ENCODE measurements at regions not wholly inside any gene's neighbourhood (a gene's known extent, or its start where the extent isn't known, plus 50 kb on each side); places are given as distances from the start of the nearest gene placed in this dataset.

GRCh38 chr2:239657236-239657635 is 256.4 kb upstream of the HDAC4 start:
- no peak overlapping the region for H2AFZ ChIP-seq (ENCODE audit: low read length)
- H3K27ac ChIP-seq (ENCODE audit: insufficient read depth, low read length), result no peak overlapping the region
- no peak for TF ChIP-seq CTCF (conservative IDR thresholded peaks at IDR 0.05 in 1 of 2, IDR thresholded peaks at IDR 0.05 in 1 of 2; ENCODE audit: low read depth in 1 of 2, low read length in 2 of 2)
- no peak for TF ChIP-seq EZH2 (IDR thresholded peaks at IDR 0.05; ENCODE audit: low read length, missing control alignments)
- no peak overlapping the region for H3K4me2 ChIP-seq (ENCODE audit: extremely low read depth, insufficient read depth, low read length)
- H3K79me2 ChIP-seq (ENCODE audit: control insufficient read depth, insufficient read depth, low read length), result no peaks in the 10 kb centered on the region
- H4K20me1 ChIP-seq (ENCODE audit: control insufficient read depth, extremely low read depth, insufficient read depth, low read length), result no peaks in the 10 kb centered on the region
- H3K9me3 ChIP-seq (ENCODE audit: control insufficient read depth, insufficient read depth, low read depth, low read length), result no peaks in the 10 kb centered on the region
- no peak overlapping the region for H3K4me3 ChIP-seq (replicated peaks in 1 of 4; ENCODE audit: control extremely low read depth in 1 of 4, insufficient read depth in 1 of 4, low read depth in 3 of 4, low read length in 4 of 4)
- H3K27me3 ChIP-seq (ENCODE audit: control insufficient read depth, insufficient read depth, low read length), result no peaks in the 10 kb centered on the region
- no peaks in the 10 kb centered on the region for H3K4me1 ChIP-seq (ENCODE audit: control insufficient read depth, extremely low read depth, insufficient read depth, low read length)
- no peak overlapping the region for H3K9ac ChIP-seq (ENCODE audit: insufficient read depth, low read length)
- no peaks in the 10 kb centered on the region for H3K36me3 ChIP-seq (ENCODE audit: control insufficient read depth, insufficient read depth, low read length)
- no peak for DNase-seq (ENCODE audit: low read depth in 2 of 2)

- DNase-seq (ENCODE audit: low read depth in 2 of 2), result no peak
- Histone ChIP-seq H3K9ac (ENCODE audit: insufficient read depth, low read length) (no peak overlapping the region), H2AFZ (ENCODE audit: low read length) (no peak overlapping the region), H3K27me3 (ENCODE audit: control insufficient read depth, insufficient read depth, low read length) (no peaks in the 10 kb centered on the region), H3K4me2 (ENCODE audit: extremely low read depth, insufficient read depth, low read length) (no peak overlapping the region), H3K36me3 (ENCODE audit: control insufficient read depth, insufficient read depth, low read length) (no peaks in the 10 kb centered on the region), H3K27ac (ENCODE audit: insufficient read depth, low read length) (no peak overlapping the region), H3K4me3 (replicated peaks in 1 of 4; ENCODE audit: control extremely low read depth in 1 of 4, insufficient read depth in 1 of 4, low read depth in 3 of 4, low read length in 4 of 4) (no peak overlapping the region), H4K20me1 (ENCODE audit: control insufficient read depth, extremely low read depth, insufficient read depth, low read length) (no peaks in the 10 kb centered on the region), H3K79me2 (ENCODE audit: control insufficient read depth, insufficient read depth, low read length) (no peaks in the 10 kb centered on the region), H3K4me1 (ENCODE audit: control insufficient read depth, extremely low read depth, insufficient read depth, low read length) (no peaks in the 10 kb centered on the region), H3K9me3 (ENCODE audit: control insufficient read depth, insufficient read depth, low read depth, low read length) (no peaks in the 10 kb centered on the region)
- no peak for TF ChIP-seq EZH2 (IDR thresholded peaks at IDR 0.05; ENCODE audit: low read length, missing control alignments)
- no peak for TF ChIP-seq CTCF (conservative IDR thresholded peaks at IDR 0.05 in 1 of 2, IDR thresholded peaks at IDR 0.05 in 1 of 2; ENCODE audit: low read depth in 1 of 2, low read length in 2 of 2)
These were observed 253.4 kb upstream of the HDAC4 start for GRCh38 chr2:239654266-239654665.

- Histone ChIP-seq H4K20me1 (ENCODE audit: control insufficient read depth, extremely low read depth, insufficient read depth, low read length) (no peaks in the 10 kb centered on the region), H3K9me3 (ENCODE audit: control insufficient read depth, insufficient read depth, low read depth, low read length) (no peaks in the 10 kb centered on the region), H3K9ac (ENCODE audit: insufficient read depth, low read length) (no peak overlapping the region), H2AFZ (ENCODE audit: low read length) (no peak overlapping the region), H3K4me2 (ENCODE audit: extremely low read depth, insufficient read depth, low read length) (no peak overlapping the region), H3K36me3 (ENCODE audit: control insufficient read depth, insufficient read depth, low read length) (no peaks in the 10 kb centered on the region), H3K79me2 (ENCODE audit: control insufficient read depth, insufficient read depth, low read length) (no peaks in the 10 kb centered on the region), H3K27me3 (ENCODE audit: control insufficient read depth, insufficient read depth, low read length) (no peaks in the 10 kb centered on the region), H3K27ac (ENCODE audit: insufficient read depth, low read length) (no peak overlapping the region), H3K4me1 (ENCODE audit: control insufficient read depth, extremely low read depth, insufficient read depth, low read length) (no peaks in the 10 kb centered on the region), H3K4me3 (replicated peaks in 1 of 4; ENCODE audit: control extremely low read depth in 1 of 4, insufficient read depth in 1 of 4, low read depth in 3 of 4, low read length in 4 of 4) (no peak overlapping the region)
- TF ChIP-seq EZH2 (IDR thresholded peaks at IDR 0.05; ENCODE audit: low read length, missing control alignments) (no peak), CTCF (conservative IDR thresholded peaks at IDR 0.05 in 1 of 2, IDR thresholded peaks at IDR 0.05 in 1 of 2; ENCODE audit: low read depth in 1 of 2, low read length in 2 of 2) (no peak)
- no peak for DNase-seq (ENCODE audit: low read depth in 2 of 2)
These were observed 251.0 kb upstream of the HDAC4 start for GRCh38 chr2:239651859-239652258.
